ENCODE measurements at regions not wholly inside any gene's neighbourhood (a gene's known extent, or its start where the extent isn't known, plus 50 kb on each side); places are given as distances from the start of the nearest gene placed in this dataset.
A peak's percentile ranks its signal among the peaks of the same experiment; 100 is the strongest.
"Not testable (repeated sequence)": the region's sequence is repeated elsewhere in the genome, so short reads cannot be mapped to it uniquely, and the experiment has no call there.

DNA sequence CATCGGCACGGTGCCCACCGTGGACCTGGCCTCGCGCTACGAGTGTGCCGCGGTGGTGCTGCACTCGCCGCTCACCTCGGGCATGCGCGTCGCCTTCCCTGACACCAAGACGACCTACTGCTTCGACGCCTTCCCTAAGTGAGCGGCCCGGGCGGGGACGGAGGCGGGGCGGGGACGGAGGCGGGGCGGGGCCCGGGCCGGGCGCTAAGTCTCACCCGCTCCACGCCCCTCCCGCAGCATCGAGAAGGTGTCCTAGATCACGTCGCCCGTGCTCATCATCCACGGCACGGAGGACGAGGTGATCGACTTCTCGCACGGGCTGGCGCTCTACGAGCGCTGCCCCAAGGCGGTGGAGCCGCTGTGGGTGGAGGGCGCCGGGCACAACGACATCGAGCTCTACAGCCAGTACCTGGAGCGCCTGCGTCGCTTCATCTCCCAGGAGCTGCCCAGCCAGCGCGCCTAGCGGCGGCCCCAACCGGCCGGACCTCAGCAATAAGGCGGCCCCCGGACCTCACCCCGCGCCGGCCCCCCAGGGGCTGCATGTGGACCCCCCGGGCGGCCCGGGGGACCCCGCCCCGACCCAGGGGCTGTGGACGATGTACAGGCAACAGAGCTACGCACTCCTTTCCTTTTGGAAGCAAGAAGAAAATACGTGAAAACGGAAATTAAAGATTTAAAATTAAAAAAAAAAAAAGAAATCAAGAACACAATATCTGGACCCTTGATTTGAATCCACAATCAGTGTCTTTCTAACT lies 198.8 kb downstream of the USP22 start:
- DNase-seq (ENCODE audit: low read depth): not testable (repeated sequence)

DNA sequence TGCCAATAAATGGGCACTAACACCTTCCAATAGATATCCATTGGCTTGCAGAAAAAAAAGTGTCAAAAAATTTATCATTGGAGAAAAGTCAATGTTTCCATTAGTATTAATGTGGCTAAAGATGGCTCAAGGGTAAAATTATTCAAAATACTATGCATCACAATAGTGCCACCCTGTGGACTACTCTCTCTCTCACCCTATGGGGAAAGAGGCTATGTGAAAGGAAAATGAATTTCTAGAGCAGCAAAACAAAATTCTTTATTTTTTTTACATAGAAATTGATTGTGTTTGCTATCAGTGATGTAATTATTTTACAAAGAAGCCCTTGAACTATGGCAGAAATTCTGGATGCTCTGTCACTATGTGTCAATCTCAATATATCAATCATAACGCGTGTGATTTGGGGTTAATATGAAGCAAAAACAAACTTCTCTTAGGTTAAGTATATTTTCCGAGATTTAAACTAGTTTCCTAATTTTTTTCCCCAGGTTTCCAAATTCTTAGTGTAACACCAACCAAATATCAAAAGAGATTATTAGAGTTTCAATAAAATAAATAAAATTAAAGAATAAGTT lies 193.9 kb downstream of the USP22 start:
- not testable (repeated sequence) for DNase-seq (ENCODE audit: low read depth)

DNA sequence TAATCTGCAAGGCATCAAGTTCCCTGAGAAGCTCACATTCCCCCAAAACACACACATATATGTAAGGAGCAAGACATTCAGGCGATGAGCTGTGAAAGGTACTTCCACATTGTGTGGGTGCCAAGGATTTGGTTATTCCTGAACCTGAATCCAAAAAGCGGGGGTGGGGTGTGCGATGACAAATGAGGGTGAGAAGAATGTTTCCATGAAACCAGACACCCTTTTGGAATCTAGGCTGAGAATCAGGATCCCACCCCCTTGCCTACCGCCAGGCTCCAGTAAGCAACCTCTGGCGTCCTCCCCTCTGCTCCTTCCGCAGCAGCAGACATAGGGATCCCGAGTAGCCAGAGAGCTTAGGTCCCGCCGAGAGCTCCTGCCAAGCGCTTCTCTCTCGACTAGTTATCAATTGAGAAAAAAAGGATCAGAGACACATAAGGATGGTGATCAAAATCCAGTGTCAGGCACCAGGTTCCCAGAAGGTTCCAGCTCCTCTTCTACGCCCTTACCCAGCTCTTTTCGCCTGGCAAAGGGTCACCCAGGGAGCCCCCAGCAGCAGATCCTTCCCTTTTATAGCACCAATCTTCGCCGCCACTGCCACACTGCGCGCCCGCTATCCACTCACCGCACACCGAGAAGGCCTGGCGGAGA lies 191.1 kb downstream of the USP22 start:
- DNase-seq (ENCODE audit: low read depth): not testable (repeated sequence)

GRCh38 chr17:20852239-20852989 lies 190.4 kb downstream of the USP22 start:
- DNase-seq (ENCODE audit: low read depth): no peak

DNA sequence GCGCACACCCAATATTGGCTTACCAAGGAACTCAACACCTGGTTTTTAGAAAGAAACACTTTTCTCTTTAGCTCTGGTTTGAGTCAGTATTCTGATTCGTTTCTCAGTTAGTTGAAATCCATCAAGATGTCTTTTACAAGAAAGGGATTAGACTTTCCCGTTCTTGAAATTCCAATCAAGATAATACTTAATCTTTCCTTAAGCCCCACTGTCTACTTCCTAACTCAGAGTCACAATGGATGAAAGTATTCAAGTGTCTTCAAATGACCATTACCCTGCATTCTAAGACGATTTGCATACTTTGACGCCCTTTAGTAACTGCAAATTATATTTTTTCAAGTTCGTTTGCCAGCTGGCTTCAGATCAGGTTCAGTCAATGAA lies 189.8 kb downstream of the USP22 start:
- DNase-seq (ENCODE audit: low read depth): no peak

DNA sequence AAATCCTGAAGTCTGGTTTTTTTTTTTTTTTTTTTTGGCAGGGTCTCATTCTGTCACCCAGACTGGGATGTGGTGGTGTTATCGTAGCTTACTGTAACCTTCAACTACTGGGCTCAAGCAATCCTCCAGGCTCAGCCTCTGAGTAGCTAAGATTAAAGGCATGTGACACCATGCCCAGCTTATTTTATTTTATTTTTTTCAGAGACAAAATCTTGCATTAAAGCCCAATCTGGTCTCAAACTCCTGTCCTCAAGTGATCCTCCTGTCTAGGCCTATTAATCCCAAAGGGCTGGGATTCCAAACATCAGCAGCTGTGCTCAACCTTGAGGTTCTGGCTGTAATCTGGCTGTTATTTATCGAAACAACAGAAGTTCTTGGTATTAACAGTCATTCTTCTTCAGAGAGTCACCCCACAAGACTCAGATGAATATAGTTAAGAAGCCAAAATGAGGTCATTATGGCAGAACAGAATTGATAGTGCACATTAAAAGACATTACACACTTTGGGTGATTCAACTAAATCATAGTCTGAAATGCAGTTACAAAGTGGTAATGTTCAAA lies 186.8 kb downstream of the USP22 start:
- DNase-seq (ENCODE audit: low read depth): peak; percentile 9

DNA sequence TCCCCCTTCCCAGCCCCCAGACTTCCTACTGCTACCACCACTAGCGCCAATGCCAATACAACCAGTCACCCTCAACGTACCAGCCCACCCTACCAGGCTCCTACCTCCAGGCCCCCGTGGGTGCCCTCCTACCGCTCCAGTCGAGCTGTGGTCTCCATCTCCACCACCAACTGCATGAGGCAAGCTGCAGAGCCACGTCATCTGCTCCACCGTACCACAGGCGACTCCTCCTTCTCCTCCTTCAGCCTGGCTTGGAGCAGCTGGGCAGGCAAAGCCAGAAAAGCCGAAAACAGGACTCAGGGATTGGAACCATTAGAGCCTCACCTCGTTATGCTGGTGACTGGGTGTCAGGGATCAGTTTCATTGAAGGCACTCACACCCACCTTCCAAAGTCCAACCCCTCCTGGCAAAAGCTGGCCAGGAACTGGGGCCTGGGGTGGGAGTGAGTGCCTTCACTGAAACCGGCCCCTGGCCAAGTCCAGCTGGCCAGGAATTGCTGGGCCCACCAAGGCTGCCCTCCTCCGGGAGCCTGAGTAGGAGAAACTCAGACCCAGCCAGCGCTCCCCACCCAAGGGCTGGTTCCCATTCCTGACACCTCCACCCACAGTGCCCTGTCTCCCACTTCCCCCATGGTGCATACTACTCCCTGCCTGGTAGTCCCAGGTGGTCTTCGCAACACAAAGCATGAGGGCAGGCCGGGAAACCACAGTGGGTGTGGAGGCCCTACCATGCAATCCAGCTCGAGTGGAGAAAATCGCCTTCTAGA lies 176.2 kb downstream of the USP22 start:
- not testable (repeated sequence) for DNase-seq (ENCODE audit: low read depth)

DNA sequence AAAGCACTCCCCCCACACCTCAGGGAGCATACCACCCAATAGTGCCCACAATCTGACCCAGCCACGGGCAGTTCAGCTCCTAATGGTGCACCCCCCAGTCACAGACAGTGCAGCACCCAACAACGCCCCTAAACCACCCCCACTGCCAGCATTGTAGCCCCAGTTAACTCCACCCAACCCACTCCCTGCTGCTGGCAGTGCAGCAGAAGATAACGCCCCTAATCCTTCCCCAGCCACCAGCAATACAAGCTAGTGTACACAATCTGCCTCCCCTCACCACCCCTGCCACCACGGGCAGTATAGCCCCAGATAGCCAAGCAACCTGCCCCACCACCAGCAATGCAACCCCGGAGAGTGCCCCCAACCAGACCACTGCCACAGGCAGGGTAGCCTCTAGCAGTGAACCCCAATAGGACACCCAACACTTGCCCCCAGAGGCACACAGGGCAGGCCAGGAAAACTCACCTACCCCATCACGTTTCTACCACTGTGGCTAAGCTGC lies 175.3 kb downstream of the USP22 start:
- DNase-seq (ENCODE audit: low read depth): not testable (repeated sequence)

DNA sequence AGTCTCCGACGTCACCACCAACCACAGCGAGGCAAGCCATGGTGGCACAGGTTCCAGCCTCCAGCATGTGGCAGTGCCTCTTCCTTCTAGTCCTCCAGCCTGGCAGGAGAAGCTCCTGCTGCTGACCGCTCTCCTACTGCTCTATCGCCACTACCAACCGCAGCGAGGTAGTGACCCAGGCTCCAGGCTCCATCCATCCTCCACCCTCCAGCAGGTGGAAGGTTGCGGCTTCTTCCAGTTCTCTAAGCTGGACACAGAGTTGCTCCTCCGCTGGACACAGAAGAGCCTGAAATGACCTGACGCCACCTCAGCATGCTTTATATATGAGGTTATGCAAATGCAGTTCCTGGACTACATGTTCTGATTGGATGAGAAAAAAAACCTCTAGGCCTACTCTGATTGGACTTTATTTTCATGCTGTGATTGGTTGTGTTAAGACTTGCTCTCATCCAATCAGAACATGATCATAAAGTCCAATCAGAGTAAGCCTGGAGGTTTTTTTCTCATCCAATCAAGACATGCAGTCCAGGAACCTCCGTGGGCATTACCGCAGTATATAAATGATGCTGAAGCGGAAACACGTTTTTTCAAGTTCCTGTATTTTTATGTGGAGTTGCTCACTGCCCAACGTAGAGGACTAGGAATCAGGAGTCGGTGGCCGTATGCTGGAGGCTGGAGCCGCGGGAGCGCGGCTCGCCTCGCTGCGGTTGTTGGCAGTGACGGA lies 174.7 kb downstream of the USP22 start:
- not testable (repeated sequence) for DNase-seq (ENCODE audit: low read depth)

- DNase-seq (ENCODE audit: low read depth): not testable (repeated sequence)
Measured at GRCh38 chr17:20868662-20869007, 174.2 kb downstream of the USP22 start.

- DNase-seq (ENCODE audit: low read depth): not testable (repeated sequence)
Measured at GRCh38 chr17:20873173-20873572, 169.6 kb downstream of the USP22 start.

GRCh38 chr17:20873688-20874328 lies 169.0 kb downstream of the USP22 start:
- not testable (repeated sequence) for DNase-seq (ENCODE audit: low read depth)

DNA sequence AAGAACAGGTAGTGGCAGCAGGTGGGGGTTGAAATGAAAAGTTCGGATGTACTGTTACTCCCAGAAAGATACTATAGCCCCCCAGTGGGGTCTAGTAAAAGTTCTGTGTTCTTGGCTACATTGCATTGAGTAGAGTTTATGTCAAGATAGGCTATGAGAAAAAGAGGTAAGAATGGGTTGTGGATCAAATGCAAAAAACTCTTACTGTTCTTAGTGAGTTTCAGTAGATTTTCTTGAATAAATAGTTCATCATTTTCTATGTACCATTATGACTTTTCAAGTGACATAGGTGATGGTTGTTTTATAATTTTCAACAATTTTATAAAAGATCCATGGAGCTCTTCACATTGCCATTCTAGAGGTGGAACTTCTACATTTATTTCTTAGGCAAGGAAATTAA lies 165.4 kb downstream of the USP22 start:
- DNase-seq (ENCODE audit: low read depth): not testable (repeated sequence)

DNA sequence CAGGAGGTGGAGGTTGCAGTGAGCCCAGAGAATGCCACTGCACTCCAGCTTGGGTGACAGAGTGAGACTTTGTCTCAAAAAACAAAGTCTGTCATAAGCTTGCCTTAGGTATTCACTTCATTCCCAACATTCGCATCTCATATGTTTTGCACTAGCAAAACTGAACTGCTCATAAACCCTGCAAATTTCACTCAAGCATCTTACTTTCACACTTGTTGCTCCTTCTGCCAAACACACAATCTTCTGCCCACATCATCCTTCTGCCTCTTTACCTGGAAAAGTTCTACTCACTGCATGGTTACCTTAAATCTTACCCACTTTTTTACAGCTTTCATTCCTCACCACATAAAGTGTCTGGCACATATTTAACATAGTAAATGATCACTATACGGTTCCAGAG lies 152.5 kb downstream of the USP22 start:
- DNase-seq (ENCODE audit: low read depth): no peak

DNA sequence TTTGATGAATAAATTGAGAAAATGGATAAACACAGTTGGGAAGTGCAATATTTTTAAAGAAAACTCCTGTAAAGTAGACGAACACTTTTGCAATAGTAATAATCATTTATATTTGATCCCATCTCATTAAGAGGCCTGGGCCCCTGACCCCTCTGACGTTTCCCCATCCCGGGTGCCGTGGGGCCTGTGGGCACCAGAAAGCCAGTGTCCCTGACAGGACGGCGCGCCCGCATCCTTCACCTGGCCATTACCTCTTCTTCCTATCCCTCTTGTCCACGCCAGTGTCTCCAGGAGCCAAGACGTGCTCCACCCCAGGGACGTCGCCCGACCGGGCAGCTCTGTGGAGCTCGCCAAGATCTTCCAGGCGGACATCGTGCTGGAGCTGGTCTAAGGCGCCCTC lies 147.4 kb downstream of the USP22 start:
- DNase-seq (ENCODE audit: low read depth): not testable (repeated sequence)

- DNase-seq (ENCODE audit: low read depth): no peak
Measured at GRCh38 chr17:20896153-20896649, 146.6 kb downstream of the USP22 start.

GRCh38 chr17:20898726-20899125 lies 144.1 kb downstream of the USP22 start:
- not testable (repeated sequence) for DNase-seq (ENCODE audit: low read depth)

DNA sequence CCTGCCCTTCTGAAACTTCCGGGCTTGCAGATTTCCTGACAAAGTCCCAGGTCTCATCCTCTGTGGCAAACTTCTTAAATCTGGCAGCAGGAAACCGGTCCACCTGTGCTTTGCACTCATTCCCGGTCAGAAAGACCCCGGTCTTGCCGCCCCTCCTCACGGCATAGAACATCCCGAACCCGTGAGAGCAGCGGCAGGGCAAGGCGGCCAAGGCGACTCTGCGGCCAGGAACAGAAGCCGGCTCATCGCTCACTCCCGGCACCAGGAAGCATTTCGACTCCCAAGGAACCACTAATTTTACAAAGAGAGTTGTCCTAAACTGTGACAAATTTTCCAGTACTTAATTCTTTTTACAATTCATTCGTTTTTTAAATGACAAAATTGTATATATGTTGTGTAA lies 140.3 kb downstream of the USP22 start:
- not testable (repeated sequence) for DNase-seq (ENCODE audit: low read depth)

- not testable (repeated sequence) for DNase-seq (ENCODE audit: low read depth)
Measured at GRCh38 chr17:20903549-20903948, 139.3 kb downstream of the USP22 start.
